GM13976 (cell line): ENCODE measurements at regions not wholly inside any gene's neighbourhood (a gene's known extent, or its start where the extent isn't known, plus 50 kb on each side); places are given as distances from the start of the nearest gene placed in this dataset.

ENCODE experiments used
- DNase-seq: peaks from one replicate; pipeline ENCODE4 v3.0.0; 2012; ENCODE audit warnings: low spot score
- in situ Hi-C: fragments of 300-500 bp; cut with MboI; formaldehyde crosslinking; loops from one replicate; pipeline ENCODE4 v1.12.0; 2022; ENCODE audit warnings: low sequenced_read_pairs, mixed read lengths, inconsistent platforms; ENCODE audit not compliant: unreplicated experiment
- TF ChIP-seq, protein P1 (sequence below): IDR thresholded peaks from 2 replicates; pipeline ENCODE4 v1.5.1; 2012; ENCODE audit warnings: borderline replicate concordance, mild to moderate bottlenecking; ENCODE audit not compliant: insufficient read depth; ENCODE audit errors: extremely low read depth, missing control alignments, control extremely low read depth

GRCh38 chr13:74197677-74198429 is 63.6 kb upstream of the KLF12 start:
- no peak for DNase-seq
- in situ Hi-C loops: no loop called here
- TF ChIP-seq, protein P1, sequence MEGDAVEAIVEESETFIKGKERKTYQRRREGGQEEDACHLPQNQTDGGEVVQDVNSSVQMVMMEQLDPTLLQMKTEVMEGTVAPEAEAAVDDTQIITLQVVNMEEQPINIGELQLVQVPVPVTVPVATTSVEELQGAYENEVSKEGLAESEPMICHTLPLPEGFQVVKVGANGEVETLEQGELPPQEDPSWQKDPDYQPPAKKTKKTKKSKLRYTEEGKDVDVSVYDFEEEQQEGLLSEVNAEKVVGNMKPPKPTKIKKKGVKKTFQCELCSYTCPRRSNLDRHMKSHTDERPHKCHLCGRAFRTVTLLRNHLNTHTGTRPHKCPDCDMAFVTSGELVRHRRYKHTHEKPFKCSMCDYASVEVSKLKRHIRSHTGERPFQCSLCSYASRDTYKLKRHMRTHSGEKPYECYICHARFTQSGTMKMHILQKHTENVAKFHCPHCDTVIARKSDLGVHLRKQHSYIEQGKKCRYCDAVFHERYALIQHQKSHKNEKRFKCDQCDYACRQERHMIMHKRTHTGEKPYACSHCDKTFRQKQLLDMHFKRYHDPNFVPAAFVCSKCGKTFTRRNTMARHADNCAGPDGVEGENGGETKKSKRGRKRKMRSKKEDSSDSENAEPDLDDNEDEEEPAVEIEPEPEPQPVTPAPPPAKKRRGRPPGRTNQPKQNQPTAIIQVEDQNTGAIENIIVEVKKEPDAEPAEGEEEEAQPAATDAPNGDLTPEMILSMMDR: no peak

GRCh38 chr13:74194846-74195245 is 60.6 kb upstream of the KLF12 start:
- TF ChIP-seq, protein P1: no peak
- DNase-seq: no peak
- in situ Hi-C loops: no loop called here

DNA sequence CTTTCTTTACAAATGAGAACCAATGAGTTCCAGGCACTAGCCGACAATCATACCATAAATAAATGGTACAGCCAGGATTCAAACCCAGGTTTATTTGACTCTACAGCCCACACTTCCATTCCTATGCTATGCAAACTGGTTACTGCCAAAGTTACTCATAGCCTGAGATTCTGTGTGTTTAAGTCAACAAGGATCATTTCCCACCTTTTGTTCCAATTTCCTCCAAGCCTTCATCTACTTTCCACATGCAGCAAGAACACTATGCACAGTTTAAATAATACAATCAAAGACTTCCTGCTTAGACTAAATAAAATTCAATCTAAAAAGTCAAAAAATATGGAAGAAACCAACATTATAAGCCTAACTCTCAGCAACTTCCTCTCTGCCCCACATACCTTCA is 59.2 kb upstream of the KLF12 start:
- in situ Hi-C loops: no loop called here
- no peak for DNase-seq
- TF ChIP-seq, protein P1: no peak

DNA sequence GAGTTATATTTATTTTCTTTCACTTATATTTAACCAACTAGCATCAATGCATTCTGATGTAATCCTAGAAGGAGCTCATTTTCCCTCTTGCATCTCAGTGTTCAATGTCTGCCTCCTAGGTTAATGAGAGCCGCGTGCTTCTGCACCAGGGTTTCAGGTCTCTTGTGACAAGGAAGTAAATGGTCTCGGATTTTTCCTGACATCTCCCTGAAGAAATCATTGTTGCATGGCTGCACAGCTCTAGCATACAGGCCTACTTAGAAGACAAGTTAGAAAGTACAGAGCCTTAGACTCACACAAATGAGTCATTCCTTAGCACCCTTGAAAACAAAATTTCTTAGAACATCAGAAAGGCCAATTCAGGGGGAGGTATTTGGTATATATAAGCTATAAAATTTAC is 57.2 kb upstream of the KLF12 start:
- in situ Hi-C loops: no loop called here
- TF ChIP-seq, protein P1: no peak
- no peak for DNase-seq

GRCh38 chr13:74190999-74191398 is 56.8 kb upstream of the KLF12 start:
- DNase-seq: no peak
- in situ Hi-C loops: no loop called here
- TF ChIP-seq, protein P1: no peak

- TF ChIP-seq, protein P1: no peak
- no peak for DNase-seq
- in situ Hi-C loops: no loop called here
Measured at GRCh38 chr13:74187564-74187963, 53.4 kb upstream of the KLF12 start.
